Hepatocyte (in vitro differentiated cells): ENCODE measurements at regions not wholly inside any gene's neighbourhood (a gene's known extent, or its start where the extent isn't known, plus 50 kb on each side); places are given as distances from the start of the nearest gene placed in this dataset.

Experiments
- DNase-seq: peaks from one replicate; pipeline ENCODE4 v3.0.0-alpha.2; 2016; ENCODE audit warnings: low spot score
- H2AFZ ChIP-seq: fragments of 200-600 bp; sonication (generic); 2 replicates; pipeline ENCODE4 v1.6.0; 2016; ENCODE audit warnings: antibody characterized with exemption, mild to moderate bottlenecking
- H3K27ac ChIP-seq: fragments of 200-600 bp; sonication (generic); 2 replicates; pipeline ENCODE4 v1.5.1; 2016; ENCODE audit warnings: mild to moderate bottlenecking
- H3K27me3 ChIP-seq: fragments of 200-600 bp; sonication (generic); 2 replicates; pipeline ENCODE4 v1.6.1; 2016
- H3K36me3 ChIP-seq: fragments of 200-600 bp; sonication (generic); replicated peaks from 2 replicates; pipeline ENCODE4 v1.5.1; 2016; ENCODE audit warnings: low read depth; ENCODE audit not compliant: insufficient read depth
- H3K4me1 ChIP-seq: fragments of 200-600 bp; sonication (generic); 2 replicates; pipeline ENCODE4 v1.5.1; 2016; ENCODE audit warnings: mild to moderate bottlenecking, moderate library complexity; ENCODE audit not compliant: insufficient read depth
- H3K4me2 ChIP-seq: fragments of 200-600 bp; sonication (generic); 2 replicates; pipeline ENCODE4 v1.6.0; 2016
- H3K4me3 ChIP-seq: fragments of 200-600 bp; sonication (generic); 2 replicates; pipeline ENCODE4 v1.5.1; 2016; ENCODE audit warnings: mild to moderate bottlenecking
- H3K79me2 ChIP-seq: fragments of 200-600 bp; sonication (generic); 2 replicates; pipeline ENCODE4 v1.6.0; 2017; ENCODE audit warnings: mild to moderate bottlenecking
- H3K9me2 ChIP-seq: fragments of 200-600 bp; sonication (generic); replicated peaks from 2 replicates; pipeline ENCODE4 v1.6.0; 2017; ENCODE audit warnings: mild to moderate bottlenecking; ENCODE audit not compliant: insufficient read depth
- H3K9me3 ChIP-seq: fragments of 200-600 bp; sonication (generic); 2 replicates; pipeline ENCODE4 v1.5.1; 2016; ENCODE audit warnings: low read depth, mild to moderate bottlenecking
- H4K20me1 ChIP-seq: fragments of 200-600 bp; sonication (generic); 2 replicates; pipeline ENCODE4 v1.6.0; 2016; ENCODE audit warnings: mild to moderate bottlenecking; ENCODE audit not compliant: insufficient read depth, poor library complexity, severe bottlenecking
- EZH2 ChIP-seq: fragments of 200-600 bp; sonication (generic); IDR thresholded peaks from 2 replicates; pipeline ENCODE4 v1.6.1; 2016; ENCODE audit warnings: antibody characterized with exemption, mild to moderate bottlenecking, borderline replicate concordance
- EZH2phosphoT487 ChIP-seq: fragments of 200-600 bp; sonication (generic); IDR thresholded peaks from one replicate; pipeline ENCODE4 v1.6.1; 2018; ENCODE audit warnings: antibody characterized with exemption, mild to moderate bottlenecking, low read depth, moderate library complexity; ENCODE audit not compliant: unreplicated experiment, severe bottlenecking
- WGBS: methylation state at CpG from one replicate; pipeline ENCODE4 v1.1.6; 2016; ENCODE audit warnings: low lambda C conversion rate; ENCODE audit errors: missing lambda C conversion rate; 5-methylcytosine and 5-hydroxymethylcytosine counted together
- TF ChIP-seq, protein P1 (sequence below): fragments of 200-600 bp; sonication (generic); IDR thresholded peaks from 2 replicates; pipeline ENCODE4 v1.5.1; 2016; ENCODE audit warnings: antibody characterized with exemption, mild to moderate bottlenecking; ENCODE audit not compliant: poor library complexity

GRCh38 chr20:11165789-11166188 is 492.0 kb upstream of the JAG1 start:
- Histone ChIP-seq H3K4me2 (no peak overlapping the region), H3K9me2 (no peaks in the 10 kb centered on the region), H2AFZ (no peak overlapping the region), H3K36me3 (no peaks in the 10 kb centered on the region), H3K27me3 (no peaks in the 10 kb centered on the region), H3K4me3 (no peak overlapping the region), H4K20me1 (no peaks in the 10 kb centered on the region), H3K9me3 (no peaks in the 10 kb centered on the region), H3K27ac (no peak overlapping the region), H3K4me1 (no peaks in the 10 kb centered on the region), H3K79me2 (no peaks in the 10 kb centered on the region)
- no peak for DNase-seq
- WGBS: 86% methylated on average over 1 of the region's 1 CpG
- TF ChIP-seq EZH2 (no peak), EZH2phosphoT487 (no peak)
- TF ChIP-seq, protein P1, sequence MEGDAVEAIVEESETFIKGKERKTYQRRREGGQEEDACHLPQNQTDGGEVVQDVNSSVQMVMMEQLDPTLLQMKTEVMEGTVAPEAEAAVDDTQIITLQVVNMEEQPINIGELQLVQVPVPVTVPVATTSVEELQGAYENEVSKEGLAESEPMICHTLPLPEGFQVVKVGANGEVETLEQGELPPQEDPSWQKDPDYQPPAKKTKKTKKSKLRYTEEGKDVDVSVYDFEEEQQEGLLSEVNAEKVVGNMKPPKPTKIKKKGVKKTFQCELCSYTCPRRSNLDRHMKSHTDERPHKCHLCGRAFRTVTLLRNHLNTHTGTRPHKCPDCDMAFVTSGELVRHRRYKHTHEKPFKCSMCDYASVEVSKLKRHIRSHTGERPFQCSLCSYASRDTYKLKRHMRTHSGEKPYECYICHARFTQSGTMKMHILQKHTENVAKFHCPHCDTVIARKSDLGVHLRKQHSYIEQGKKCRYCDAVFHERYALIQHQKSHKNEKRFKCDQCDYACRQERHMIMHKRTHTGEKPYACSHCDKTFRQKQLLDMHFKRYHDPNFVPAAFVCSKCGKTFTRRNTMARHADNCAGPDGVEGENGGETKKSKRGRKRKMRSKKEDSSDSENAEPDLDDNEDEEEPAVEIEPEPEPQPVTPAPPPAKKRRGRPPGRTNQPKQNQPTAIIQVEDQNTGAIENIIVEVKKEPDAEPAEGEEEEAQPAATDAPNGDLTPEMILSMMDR: no peak

GRCh38 chr20:11166712-11167111 is 492.9 kb upstream of the JAG1 start:
- Histone ChIP-seq H3K4me2 (no peak overlapping the region), H3K36me3 (no peaks in the 10 kb centered on the region), H3K27me3 (no peaks in the 10 kb centered on the region), H3K4me1 (no peaks in the 10 kb centered on the region), H3K4me3 (no peak overlapping the region), H3K9me3 (no peaks in the 10 kb centered on the region), H3K27ac (no peak overlapping the region), H3K9me2 (no peaks in the 10 kb centered on the region), H2AFZ (no peak overlapping the region), H4K20me1 (no peaks in the 10 kb centered on the region), H3K79me2 (no peaks in the 10 kb centered on the region)
- DNase-seq: no peak
- WGBS: 73% methylated on average over 2 of the region's 2 CpGs
- TF ChIP-seq EZH2: no peak
- no peak for TF ChIP-seq EZH2phosphoT487
- TF ChIP-seq, protein P1: no peak

DNA sequence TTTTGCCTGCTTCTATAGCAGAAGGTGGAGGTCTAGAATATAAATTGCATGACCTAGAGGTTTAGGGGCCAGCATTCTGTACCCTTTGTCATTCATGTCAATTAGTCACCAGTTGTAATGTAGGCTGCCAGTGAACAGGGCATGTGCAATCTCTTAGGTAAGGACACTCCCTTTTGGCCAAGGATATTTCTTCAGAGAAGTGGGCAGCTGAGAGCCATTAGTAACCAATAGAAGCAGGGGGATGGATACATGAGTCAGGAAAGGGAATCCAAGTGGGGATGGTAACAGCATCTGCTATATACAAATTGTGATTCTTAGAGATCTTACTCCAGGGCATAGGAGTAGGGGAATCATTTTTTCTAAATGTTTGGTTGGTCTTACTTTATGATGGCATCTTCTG is 494.2 kb upstream of the JAG1 start:
- H3K9me2 ChIP-seq: no peaks in the 10 kb centered on the region
- H3K4me3 ChIP-seq: no peak overlapping the region
- H3K27ac ChIP-seq: no peak overlapping the region
- H3K4me2 ChIP-seq: no peak overlapping the region
- DNase-seq: no peak
- H2AFZ ChIP-seq: no peak overlapping the region
- no peaks in the 10 kb centered on the region for H4K20me1 ChIP-seq
- no peaks in the 10 kb centered on the region for H3K9me3 ChIP-seq
- TF ChIP-seq EZH2phosphoT487 (no peak), EZH2 (no peak)
- TF ChIP-seq, protein P1: no peak
- H3K79me2 ChIP-seq: no peaks in the 10 kb centered on the region
- H3K27me3 ChIP-seq: no peaks in the 10 kb centered on the region
- H3K4me1 ChIP-seq: no peaks in the 10 kb centered on the region
- no peaks in the 10 kb centered on the region for H3K36me3 ChIP-seq

DNA sequence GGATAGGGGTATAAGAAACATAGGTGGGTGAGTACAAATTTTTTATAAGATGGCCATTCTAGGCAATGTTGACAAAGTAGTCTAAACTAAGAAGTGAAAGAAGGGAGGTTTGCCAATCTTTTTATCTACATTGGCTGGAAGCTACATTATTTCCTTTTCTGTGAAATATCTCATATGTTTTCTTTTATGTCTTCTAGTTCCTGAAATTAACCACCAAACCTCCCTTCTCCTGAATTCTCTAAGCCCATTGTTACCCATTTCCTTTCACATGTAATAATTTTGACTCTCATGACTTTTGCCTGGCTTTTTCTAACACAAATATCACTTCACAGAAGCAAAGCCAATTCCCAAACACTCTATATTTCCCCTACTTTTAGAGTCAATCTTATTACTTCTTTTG is 496.2 kb upstream of the JAG1 start:
- no peaks in the 10 kb centered on the region for H3K9me3 ChIP-seq
- H3K9me2 ChIP-seq: no peaks in the 10 kb centered on the region
- no peak for DNase-seq
- H3K27me3 ChIP-seq: no peaks in the 10 kb centered on the region
- no peak overlapping the region for H3K4me3 ChIP-seq
- no peaks in the 10 kb centered on the region for H3K4me1 ChIP-seq
- H2AFZ ChIP-seq: no peak overlapping the region
- TF ChIP-seq EZH2phosphoT487 (no peak), EZH2 (no peak)
- no peak overlapping the region for H3K27ac ChIP-seq
- no peaks in the 10 kb centered on the region for H3K79me2 ChIP-seq
- H3K4me2 ChIP-seq: no peak overlapping the region
- H3K36me3 ChIP-seq: no peaks in the 10 kb centered on the region
- no peaks in the 10 kb centered on the region for H4K20me1 ChIP-seq
